K562 (cell line): ENCODE measurements at regions not wholly inside any gene's neighbourhood (a gene's known extent, or its start where the extent isn't known, plus 50 kb on each side); places are given as distances from the start of the nearest gene placed in this dataset.

Experiments
- ATAC-seq: fragments of 200-7000 bp; cut with Tn5 transposase; 3 replicates; pipeline ENCODE4 v1.9.1; 2020; ENCODE audit warnings: moderate library complexity
- BruUV-seq: library from RNA; stranded (reverse); fragments of 400-500 nt; replicated peaks from 2 replicates; lab custom pipeline; 2021; lab: Mats Ljungman, UMichigan
- CTCF ChIA-PET: fragments of 300-600 bp; formaldehyde crosslinking; extraction: SDS; loops from one replicate; lab custom pipeline; 2021; ENCODE audit warnings: low intra/inter-chr PET ratio; lab: Yijun Ruan, JAX
- POLR2A ChIA-PET: fragments of 300-600, 350-650 bp; sonication (Branson Sonifier 250); formaldehyde crosslinking; extraction: SDS; loops from one replicate; lab custom pipeline; 2021; ENCODE audit warnings: antibody characterized with exemption, inconsistent platforms; lab: Yijun Ruan, JAX
- DNase-seq, 4 experiments: peaks; one replicate each; pipeline versions ENCODE4 v3.0.0 to v3.0.0-alpha.2; 2011 to 2018; ENCODE audit warnings: low spot score in 3 of 4, mixed read lengths in 3 of 4; ENCODE audit errors: extremely low read depth in 1 of 4
- FAIRE-seq: peaks from 2 replicates; lab custom pipeline; 2011; peaks lifted over from hg19 to GRCh38; lab: Jason Lieb, UNC
- H2AFZ ChIP-seq: 2 replicates; pipeline ENCODE4 v1.6.0; 2011; ENCODE audit warnings: low read depth, low read length, control low read depth, inconsistent platforms
- H3K27ac ChIP-seq: fragments of 200-600 bp; 3 replicates; pipeline ENCODE4 v1.8.0; 2011; ENCODE audit warnings: low read depth, mild to moderate bottlenecking, control low read depth, inconsistent platforms, low read length, moderate library complexity, mixed read lengths; ENCODE audit errors: extremely low read depth
- H3K27me3 ChIP-seq, 2 experiments: fragments of 300-600 bp in 1 of 2; 2 replicates in 1 of 2; 3 replicates in 1 of 2; pipeline versions ENCODE4 v1.6.0 to v1.8.0; 2011; ENCODE audit warnings: inconsistent platforms in 2 of 2, low read length in 2 of 2, mild to moderate bottlenecking in 1 of 2, mixed read lengths in 1 of 2, moderate library complexity in 1 of 2; ENCODE audit not compliant: control insufficient read depth in 2 of 2, insufficient read depth in 2 of 2
- H3K36me3 ChIP-seq: fragments of 300-600 bp; 3 replicates; pipeline ENCODE4 v1.8.0; 2011; ENCODE audit warnings: mild to moderate bottlenecking, low read length, inconsistent platforms; ENCODE audit not compliant: control insufficient read depth, insufficient read depth
- H3K4me1 ChIP-seq, 2 experiments: fragments of 200-600 bp in 1 of 2; replicated peaks in 1 of 2; 2 replicates in 1 of 2; 3 replicates in 1 of 2; pipeline versions ENCODE4 v1.5.1 to v1.8.0; 2011; ENCODE audit warnings: inconsistent platforms in 2 of 2, low read length in 2 of 2, mild to moderate bottlenecking in 1 of 2, mixed read lengths in 1 of 2, moderate library complexity in 1 of 2; ENCODE audit not compliant: control insufficient read depth in 2 of 2, insufficient read depth in 2 of 2
- H3K4me2 ChIP-seq: 2 replicates; pipeline ENCODE4 v1.6.1; 2011; ENCODE audit warnings: low read length, control low read depth, inconsistent platforms, mixed read lengths; ENCODE audit not compliant: insufficient read depth
- H3K4me3 ChIP-seq: fragments of 200-600 bp; sonication (generic), shearing (Covaris generic); 2 replicates; pipeline ENCODE4 v1.5.1; 2016; ENCODE audit warnings: control low read depth, inconsistent platforms
- H3K79me2 ChIP-seq: fragments of 200-600 bp; 3 replicates; pipeline ENCODE4 v1.8.0; 2011; ENCODE audit warnings: low read length, inconsistent platforms; ENCODE audit not compliant: control insufficient read depth, insufficient read depth
- H3K9ac ChIP-seq, 2 experiments: 2 replicates each; pipeline versions ENCODE4 v1.6.0 to v1.6.1; 2011; ENCODE audit warnings: low read depth in 2 of 2, low read length in 2 of 2, control low read depth in 1 of 2, inconsistent platforms in 1 of 2, mild to moderate bottlenecking in 1 of 2, mixed read lengths in 1 of 2; ENCODE audit not compliant: insufficient read depth in 1 of 2
- H3K9me1 ChIP-seq: one replicate; pipeline ENCODE4 v1.6.0; 2011; ENCODE audit warnings: inconsistent platforms, mild to moderate bottlenecking, low read length, moderate library complexity; ENCODE audit not compliant: control insufficient read depth, insufficient read depth
- H3K9me3 ChIP-seq: replicated peaks from 2 replicates; pipeline ENCODE4 v1.5.1; 2011; ENCODE audit warnings: low read depth, low read length, inconsistent platforms; ENCODE audit not compliant: control insufficient read depth, insufficient read depth
- H4K20me1 ChIP-seq: replicated peaks from 2 replicates; pipeline ENCODE4 v1.6.1; 2011; ENCODE audit warnings: low read length, inconsistent platforms, mixed read lengths; ENCODE audit not compliant: control insufficient read depth, insufficient read depth
- EWSR1 ChIP-seq: fragments of 450-650 bp; IDR thresholded peaks from 2 replicates; pipeline ENCODE4 v1.6.1; 2018; ENCODE audit warnings: borderline replicate concordance, mild to moderate bottlenecking, low read depth, moderate library complexity; ENCODE audit not compliant: partially characterized antibody
- GATAD2B ChIP-seq: fragments of 450-650 bp; IDR thresholded peaks from 2 replicates; pipeline ENCODE4 v1.6.1; 2017; ENCODE audit warnings: mild to moderate bottlenecking, borderline replicate concordance
- MYNN ChIP-seq, 2 experiments: sonication (generic); formaldehyde crosslinking in 1 of 2; IDR thresholded peaks; 2 replicates each; pipeline versions ENCODE4 v1.5.0 to v1.6.1; 2016 to 2020; ENCODE audit warnings: antibody characterized with exemption in 1 of 2, missing genetic modification reagents in 1 of 2
- RBM17 ChIP-seq: fragments of 200-400 bp; formaldehyde crosslinking; IDR thresholded peaks from 2 replicates; pipeline ENCODE4 v1.6.1; 2017; ENCODE audit warnings: low read depth, mild to moderate bottlenecking, low read length, borderline replicate concordance
- ZNF324 ChIP-seq: fragments of 250-450 bp; sonication (Bioruptor Pico); IDR thresholded peaks from 2 replicates; pipeline ENCODE4 v1.4.0; 2020; ENCODE audit warnings: mild to moderate bottlenecking
- ZSCAN29 ChIP-seq: fragments of 450-650 bp; IDR thresholded peaks from 2 replicates; pipeline ENCODE4 v1.6.1; 2017
- whole genome bisulfite sequencing: fragments of 100-300 bp; shearing (Covaris generic); methylation state at CpG from one replicate; pipeline ENCODE4 v1.1.6; 2016; ENCODE audit warnings: low coverage, mixed read lengths; ENCODE audit not compliant: insufficient coverage; ENCODE audit errors: missing lambda C conversion rate; 5-methylcytosine and 5-hydroxymethylcytosine counted together
- in situ Hi-C: fragments of 300-500 bp; cut with MboI; formaldehyde crosslinking; loops from 4 replicates; pipeline ENCODE4 v1.15.0; 2018; ENCODE audit warnings: inconsistent platforms, mixed read lengths
- intact Hi-C: fragments of 100-400 bp; cut with micrococcal nuclease; formaldehyde crosslinking; loops from 2 replicates; pipeline ENCODE4 v1.14.2; 2022

DNA sequence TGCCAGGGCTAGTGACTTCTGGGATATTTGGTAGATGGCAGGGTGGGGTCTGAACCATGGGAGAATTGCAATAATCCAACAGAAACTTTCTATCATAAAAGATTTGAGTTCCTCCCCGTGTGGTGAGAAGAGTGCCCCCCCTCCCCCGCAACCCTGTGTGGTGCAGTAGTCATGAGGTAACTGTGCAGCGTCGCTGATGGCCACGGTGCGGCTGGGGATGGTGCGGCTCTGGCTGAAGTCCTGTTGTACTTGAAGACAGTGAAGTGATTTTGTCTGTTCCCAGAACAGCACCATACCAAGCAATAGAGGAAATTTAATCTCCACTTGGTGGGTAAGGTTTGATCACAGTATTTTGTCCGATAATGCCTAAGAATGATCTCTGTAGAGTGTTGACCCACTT is 654.8 kb upstream of the POU3F2 start (continued):
- no peak for TF ChIP-seq GATAD2B
- TF ChIP-seq ZSCAN29 = no peak

DNA sequence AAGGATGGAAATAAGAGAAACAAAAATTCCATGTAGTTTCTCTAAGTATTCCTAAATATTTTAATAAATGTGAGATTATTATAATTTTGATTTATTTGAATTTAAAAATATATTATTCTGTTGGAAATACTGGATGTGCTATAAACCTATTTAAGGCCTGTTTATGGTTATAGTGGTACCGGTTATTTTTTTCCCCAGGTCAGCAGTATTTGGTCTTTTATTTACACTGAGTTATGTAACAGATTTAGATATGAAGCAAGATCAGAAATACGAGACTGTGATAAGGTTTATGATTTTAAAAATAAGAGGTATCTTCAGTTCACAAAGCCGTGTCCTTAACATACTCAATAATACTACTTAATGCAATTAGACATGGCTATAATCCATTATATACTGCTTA is 634.3 kb upstream of the POU3F2 start:
- DNase-seq (no peak), FAIRE-seq (no peak), ATAC-seq (no peak)
- no peak overlapping the region for H2AFZ ChIP-seq
- H4K20me1 ChIP-seq = no peaks in the 10 kb centered on the region
- H3K9me3 ChIP-seq = no peaks in the 10 kb centered on the region; the same call in 1 of the 2 replicates
- intact Hi-C loops = no loop called here
- no peak overlapping the region for H3K4me2 ChIP-seq
- no peaks in the 10 kb centered on the region for H3K9me1 ChIP-seq
- H3K36me3 ChIP-seq = no peaks in the 10 kb centered on the region
- POLR2A ChIA-PET = no interaction called here
- WGBS = 0% methylated on average over 3 of the region's 3 CpGs
- no TSS peak for BruUV-seq
- CTCF ChIA-PET = no interaction called here
- no peak overlapping the region for H3K9ac ChIP-seq
- H3K27ac ChIP-seq = no peak overlapping the region
- H3K27me3 ChIP-seq = no peaks in the 10 kb centered on the region
- in situ Hi-C loops = no loop called here
- H3K4me3 ChIP-seq = no peak overlapping the region
- H3K4me1 ChIP-seq = no peaks in the 10 kb centered on the region
- no peaks in the 10 kb centered on the region for H3K79me2 ChIP-seq
- TF ChIP-seq ZNF324 (CRISPR knock-in tag) = no peak
- no peak for TF ChIP-seq MYNN (IDR thresholded peaks at IDR 0.05)
- no peak for TF ChIP-seq MYNN (CRISPR knock-in tag; IDR thresholded peaks at IDR 0.05)
- no peak for TF ChIP-seq RBM17
- TF ChIP-seq EWSR1 = no peak
- TF ChIP-seq, all 486 proteins: peak for 0
